HS-5 (cell line): ENCODE measurements at regions not wholly inside any gene's neighbourhood (a gene's known extent, or its start where the extent isn't known, plus 50 kb on each side); places are given as distances from the start of the nearest gene placed in this dataset.

Experiments
- DNase-seq: peaks from one replicate; pipeline ENCODE4 v3.0.0-alpha.2; 2012; ENCODE audit warnings: low read depth

GRCh38 chr20:19807946-19808330 lies 49.9 kb downstream of the RIN2 start:
- no peak for DNase-seq

GRCh38 chr20:19808498-19808897 lies 50.4 kb downstream of the RIN2 start:
- no peak for DNase-seq

GRCh38 chr20:19809505-19809904 lies 51.4 kb downstream of the RIN2 start:
- DNase-seq = no peak

GRCh38 chr20:19811231-19811630 lies 53.2 kb downstream of the RIN2 start:
- DNase-seq = no peak

- no peak for DNase-seq
Observed at GRCh38 chr20:19812056-19812455, 54.0 kb downstream of the RIN2 start.

- DNase-seq = no peak
Observed at GRCh38 chr20:19812696-19813095, 54.6 kb downstream of the RIN2 start.

- DNase-seq = peak; percentile 48
Observed at GRCh38 chr20:19813846-19814640, 56.0 kb downstream of the RIN2 start.

- DNase-seq = peak; percentile 98
Observed at GRCh38 chr20:19815553-19815991, 57.5 kb downstream of the RIN2 start.

- DNase-seq = no peak
Observed at GRCh38 chr20:19816386-19816785, 58.3 kb downstream of the RIN2 start.

- peak; percentile 92 for DNase-seq
Observed at GRCh38 chr20:19817017-19817416, 59.0 kb downstream of the RIN2 start.

- DNase-seq = no peak
Observed at GRCh38 chr20:19819149-19819548, 61.1 kb downstream of the RIN2 start.

- DNase-seq = no peak
Observed at GRCh38 chr20:19820555-19821211, 62.6 kb downstream of the RIN2 start.

GRCh38 chr20:19821606-19822005 lies 63.5 kb downstream of the RIN2 start:
- DNase-seq = no peak

- no peak for DNase-seq
Observed at GRCh38 chr20:19823216-19823615, 65.2 kb downstream of the RIN2 start.

GRCh38 chr20:19823971-19824370 lies 65.9 kb downstream of the RIN2 start:
- no peak for DNase-seq

GRCh38 chr20:19824861-19825260 lies 66.8 kb downstream of the RIN2 start:
- no peak for DNase-seq

- no peak for DNase-seq
Observed at GRCh38 chr20:19826179-19826914, 68.3 kb downstream of the RIN2 start.

- DNase-seq = no peak
Observed at GRCh38 chr20:19827818-19828217, 69.8 kb downstream of the RIN2 start.

GRCh38 chr20:19828232-19828631 lies 70.2 kb downstream of the RIN2 start:
- DNase-seq = no peak

- no peak for DNase-seq
Observed at GRCh38 chr20:19830211-19830785, 72.2 kb downstream of the RIN2 start.

- DNase-seq = no peak
Observed at GRCh38 chr20:19832875-19833274, 74.8 kb downstream of the RIN2 start.

GRCh38 chr20:19833395-19833794 lies 75.3 kb downstream of the RIN2 start:
- DNase-seq = no peak

- no peak for DNase-seq
Observed at GRCh38 chr20:19834287-19834686, 76.2 kb downstream of the RIN2 start.
